DND-41 (cell line): ENCODE measurements at regions not wholly inside any gene's neighbourhood (a gene's known extent, or its start where the extent isn't known, plus 50 kb on each side); places are given as distances from the start of the nearest gene placed in this dataset.

ENCODE experiments used
- CTCF ChIP-seq: IDR thresholded peaks from 2 replicates; pipeline ENCODE4 v1.5.1; 2012; ENCODE audit warnings: borderline replicate concordance, low read length, moderate library complexity, mild to moderate bottlenecking; ENCODE audit not compliant: poor library complexity, severe bottlenecking; ENCODE audit errors: extremely low read depth
- EZH2 ChIP-seq: IDR thresholded peaks from 3 replicates; pipeline ENCODE4 v1.6.1; 2012; ENCODE audit warnings: borderline replicate concordance, low read depth, mild to moderate bottlenecking, moderate library complexity, low read length, inconsistent platforms; ENCODE audit not compliant: severe bottlenecking

- TF ChIP-seq CTCF (no peak), EZH2 (no peak)
Measured at GRCh38 chr5:96207420-96207819, 225.6 kb downstream of the PCSK1 start.
